Endothelial cell of umbilical vein (primary cell): ENCODE measurements at regions not wholly inside any gene's neighbourhood (a gene's known extent, or its start where the extent isn't known, plus 50 kb on each side); places are given as distances from the start of the nearest gene placed in this dataset.

Experiments used
- BruUV-seq: library from RNA; stranded (reverse); fragments of 400-500 nt; replicated peaks from 2 replicates; lab custom pipeline; 2021; lab: Mats Ljungman, UMichigan
- CTCF ChIA-PET: fragments of 300-600, 350-600 bp; sonication (Branson Sonifier 250); formaldehyde crosslinking; loops from one replicate; lab custom pipeline; 2021; ENCODE audit warnings: antibody characterized with exemption, inconsistent platforms; lab: Charles Lee
- POLR2A ChIA-PET: fragments of 300-600, 350-600 bp; sonication (Branson Sonifier 250); formaldehyde crosslinking; loops from one replicate; lab custom pipeline; 2021; ENCODE audit warnings: antibody characterized with exemption, inconsistent platforms; lab: Charles Lee
- DNase-seq: peaks from one replicate; pipeline ENCODE4 v3.0.0-alpha.2; 2011; ENCODE audit warnings: low read depth, low spot score
- FAIRE-seq: peaks from 2 replicates; lab custom pipeline; 2011; peaks lifted over from hg19 to GRCh38; lab: Jason Lieb, UNC
- H2AFZ ChIP-seq: 2 replicates; pipeline ENCODE4 v1.6.0; 2012; ENCODE audit warnings: low read depth, low read length, control low read depth, inconsistent platforms
- H3K27ac ChIP-seq: 2 replicates; pipeline ENCODE4 v1.5.1; 2011; ENCODE audit warnings: low read depth, mild to moderate bottlenecking, control low read depth, low read length, moderate library complexity; ENCODE audit not compliant: insufficient read depth
- H3K27me3 ChIP-seq, 2 experiments: 2 replicates each; pipeline versions ENCODE4 v1.6.0 to v1.6.1; 2011; ENCODE audit warnings: low read length in 2 of 2, mixed read lengths in 1 of 2; ENCODE audit not compliant: control insufficient read depth in 2 of 2, insufficient read depth in 2 of 2
- H3K36me3 ChIP-seq, 2 experiments: 2 replicates in 1 of 2; 3 replicates in 1 of 2; pipeline ENCODE4 v1.5.1; 2011; ENCODE audit warnings: low read length in 2 of 2, mild to moderate bottlenecking in 1 of 2, moderate library complexity in 1 of 2; ENCODE audit not compliant: control insufficient read depth in 2 of 2, insufficient read depth in 2 of 2; ENCODE audit errors: extremely low read depth in 1 of 2
- H3K4me1 ChIP-seq: 3 replicates; pipeline ENCODE4 v1.5.1; 2011; ENCODE audit warnings: mild to moderate bottlenecking, low read length; ENCODE audit not compliant: control insufficient read depth, insufficient read depth; ENCODE audit errors: extremely low read depth
- H3K4me2 ChIP-seq: 2 replicates; pipeline ENCODE4 v1.6.1; 2011; ENCODE audit warnings: low read length, control low read depth, mixed read lengths; ENCODE audit not compliant: insufficient read depth
- H3K4me3 ChIP-seq, 3 experiments: fragments of 200-600 bp in 1 of 3; sonication (generic), shearing (Covaris generic) in 1 of 3; replicated peaks in 1 of 3; 2 replicates each; pipeline ENCODE4 v1.5.1; 2011 to 2016; ENCODE audit warnings: control low read depth in 3 of 3, low read length in 3 of 3, mild to moderate bottlenecking in 2 of 3, inconsistent platforms in 1 of 3, low read depth in 1 of 3, moderate library complexity in 1 of 3; ENCODE audit not compliant: insufficient read depth in 1 of 3
- H3K79me2 ChIP-seq: 2 replicates; pipeline ENCODE4 v1.6.0; 2012; ENCODE audit warnings: low read length, inconsistent platforms; ENCODE audit not compliant: control insufficient read depth, insufficient read depth
- H3K9ac ChIP-seq: replicated peaks from 2 replicates; pipeline ENCODE3; 2011; ENCODE audit warnings: low read length, control low read depth; ENCODE audit not compliant: insufficient read depth; ENCODE audit errors: extremely low read depth
- H3K9me1 ChIP-seq: replicated peaks from 3 replicates; pipeline ENCODE4 v1.6.0; 2011; ENCODE audit warnings: mild to moderate bottlenecking, low read length; ENCODE audit not compliant: control insufficient read depth, insufficient read depth; ENCODE audit errors: extremely low read depth
- H3K9me3 ChIP-seq: replicated peaks from 2 replicates; pipeline ENCODE4 v1.5.1; 2012; ENCODE audit warnings: low read length, inconsistent platforms; ENCODE audit not compliant: control insufficient read depth, insufficient read depth
- H4K20me1 ChIP-seq: replicated peaks from 2 replicates; pipeline ENCODE3; 2011; ENCODE audit warnings: mild to moderate bottlenecking, low read length; ENCODE audit not compliant: control insufficient read depth, insufficient read depth; ENCODE audit errors: extremely low read depth
- EZH2 ChIP-seq: IDR thresholded peaks from 2 replicates; pipeline ENCODE4 v1.6.1; 2012; ENCODE audit warnings: borderline replicate concordance, low read depth, mild to moderate bottlenecking, moderate library complexity, low read length, inconsistent platforms; ENCODE audit not compliant: severe bottlenecking
- FOS ChIP-seq: IDR thresholded peaks from 2 replicates; pipeline ENCODE4 v1.6.1; 2011; ENCODE audit warnings: mild to moderate bottlenecking, low read length, moderate library complexity, borderline replicate concordance; ENCODE audit not compliant: insufficient read depth
- GATA2 ChIP-seq: IDR thresholded peaks from 2 replicates; pipeline ENCODE4 v1.7.0; 2011; ENCODE audit warnings: low read depth, mild to moderate bottlenecking, moderate library complexity, mixed read lengths, low read length; ENCODE audit not compliant: insufficient read length, insufficient read depth
- JUN ChIP-seq: IDR thresholded peaks from 2 replicates; pipeline ENCODE4 v1.6.1; 2011; ENCODE audit warnings: borderline replicate concordance, low read depth; ENCODE audit not compliant: insufficient read length, insufficient read depth
- MYC ChIP-seq: IDR thresholded peaks from one replicate; pipeline ENCODE4 v1.6.1; 2011; ENCODE audit warnings: mild to moderate bottlenecking, low read depth, low read length
- POLR2A ChIP-seq: IDR thresholded peaks from 2 replicates; pipeline ENCODE4 v1.6.1; 2012; ENCODE audit warnings: low read depth, mild to moderate bottlenecking, control low read depth, low read length
- POLR2AphosphoS5 ChIP-seq: IDR thresholded peaks from 2 replicates; pipeline ENCODE4 v1.6.1; 2012; ENCODE audit warnings: low read depth, mild to moderate bottlenecking, control low read depth, low read length, moderate library complexity; ENCODE audit not compliant: insufficient read depth
- dilution Hi-C: fragments of 300-500 bp; cut with MboI; formaldehyde crosslinking; loops from one replicate; pipeline ENCODE4 v1.15.0; 2019; ENCODE audit warnings: low sequenced_read_pairs; ENCODE audit not compliant: extremely low pct_ligation_motif_present
- intact Hi-C: fragments of 100-400 bp; cut with micrococcal nuclease; formaldehyde crosslinking; loops from one replicate; pipeline ENCODE4 v1.10.0; 2022
- TF ChIP-seq, protein P1 (sequence below), 2 donors: IDR thresholded peaks; 1 replicate in 1 of 2; 2 replicates in 1 of 2; pipeline ENCODE4 v1.5.1; 2011; ENCODE audit warnings: low read length in 2 of 2, mild to moderate bottlenecking in 2 of 2, moderate library complexity in 2 of 2, control low read depth in 1 of 2, inconsistent platforms in 1 of 2, low read depth in 1 of 2; ENCODE audit not compliant: insufficient read depth in 1 of 2; ENCODE audit errors: extremely low read depth in 1 of 2
- TF ChIP-seq, protein P2 (sequence below): IDR thresholded peaks from 2 replicates; pipeline ENCODE4 v1.6.1; 2011; ENCODE audit not compliant: insufficient read depth, insufficient read length

DNA sequence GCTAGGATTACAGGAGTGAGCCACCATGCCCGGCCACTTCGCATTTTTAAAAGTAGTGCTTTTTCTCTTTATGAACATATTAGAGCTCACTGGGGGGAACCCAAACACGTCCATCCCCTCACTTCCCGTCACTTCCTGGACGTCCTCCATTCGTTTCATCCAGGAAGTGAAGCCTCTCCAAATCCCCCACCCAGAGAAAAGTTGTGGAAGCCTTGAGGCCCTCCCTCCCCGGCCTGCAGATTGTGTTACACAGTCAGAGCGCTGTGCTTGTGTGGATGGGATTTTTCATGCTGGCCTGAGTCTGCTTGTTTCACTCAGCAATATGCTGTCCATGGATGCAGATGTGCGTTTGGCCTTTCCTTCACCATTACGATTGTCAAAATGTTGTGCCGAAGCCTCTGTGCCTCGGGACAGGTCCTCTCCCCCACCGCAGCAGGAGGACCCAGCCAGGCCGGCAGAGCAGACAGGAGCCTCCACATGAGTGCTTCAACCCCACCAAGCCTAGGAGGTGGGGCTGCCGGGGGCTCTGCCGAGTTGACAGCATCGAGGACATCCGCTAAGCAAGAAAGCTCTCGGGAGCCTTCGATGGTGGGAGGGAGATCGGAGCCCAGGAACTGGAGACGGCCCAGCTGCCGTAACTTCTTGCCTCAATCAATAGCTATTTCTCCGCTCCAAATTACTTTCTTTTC, 121.6 kb upstream of the PPP1R26 start:
- ChIA-PET CTCF (interaction anchor here (0.6 kb wide), 1 partner anchor 170 kb away, joined by 3 read pairs; no protein-coding TSS in a partner anchor), POLR2A (no interaction called here)
- no peak for TF ChIP-seq MYC
- no peak for TF ChIP-seq EZH2
- no peak for TF ChIP-seq POLR2A
- TF ChIP-seq, protein P1, sequence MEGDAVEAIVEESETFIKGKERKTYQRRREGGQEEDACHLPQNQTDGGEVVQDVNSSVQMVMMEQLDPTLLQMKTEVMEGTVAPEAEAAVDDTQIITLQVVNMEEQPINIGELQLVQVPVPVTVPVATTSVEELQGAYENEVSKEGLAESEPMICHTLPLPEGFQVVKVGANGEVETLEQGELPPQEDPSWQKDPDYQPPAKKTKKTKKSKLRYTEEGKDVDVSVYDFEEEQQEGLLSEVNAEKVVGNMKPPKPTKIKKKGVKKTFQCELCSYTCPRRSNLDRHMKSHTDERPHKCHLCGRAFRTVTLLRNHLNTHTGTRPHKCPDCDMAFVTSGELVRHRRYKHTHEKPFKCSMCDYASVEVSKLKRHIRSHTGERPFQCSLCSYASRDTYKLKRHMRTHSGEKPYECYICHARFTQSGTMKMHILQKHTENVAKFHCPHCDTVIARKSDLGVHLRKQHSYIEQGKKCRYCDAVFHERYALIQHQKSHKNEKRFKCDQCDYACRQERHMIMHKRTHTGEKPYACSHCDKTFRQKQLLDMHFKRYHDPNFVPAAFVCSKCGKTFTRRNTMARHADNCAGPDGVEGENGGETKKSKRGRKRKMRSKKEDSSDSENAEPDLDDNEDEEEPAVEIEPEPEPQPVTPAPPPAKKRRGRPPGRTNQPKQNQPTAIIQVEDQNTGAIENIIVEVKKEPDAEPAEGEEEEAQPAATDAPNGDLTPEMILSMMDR (IDR thresholded peaks at IDR 0.05; ENCODE audit: extremely low read depth in 1 of 2, insufficient read depth in 1 of 2, low read depth in 1 of 2, low read length in 2 of 2), result no peak
- TF ChIP-seq, protein P2, sequence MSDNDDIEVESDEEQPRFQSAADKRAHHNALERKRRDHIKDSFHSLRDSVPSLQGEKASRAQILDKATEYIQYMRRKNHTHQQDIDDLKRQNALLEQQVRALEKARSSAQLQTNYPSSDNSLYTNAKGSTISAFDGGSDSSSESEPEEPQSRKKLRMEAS, result no peak
- no peak for TF ChIP-seq POLR2AphosphoS5
- TF ChIP-seq GATA2, result no peak
- TF ChIP-seq JUN, result no peak
- TF ChIP-seq FOS, result no peak
- no peak overlapping the region for H3K4me2 ChIP-seq
- H3K9ac ChIP-seq, result no peak overlapping the region
- H3K27ac ChIP-seq, result no peak overlapping the region
- FAIRE-seq (no peak), DNase-seq (no peak)
- dilution Hi-C loops (no loop called here), intact Hi-C loops (no loop called here)
- no peak overlapping the region for H2AFZ ChIP-seq
- BruUV-seq, result no TSS peak
- no peaks in the 10 kb centered on the region for H3K27me3 ChIP-seq
- H3K4me1 ChIP-seq, result no peaks in the 10 kb centered on the region
- H3K4me3 ChIP-seq, result no peak overlapping the region
- H4K20me1 ChIP-seq, result no peaks in the 10 kb centered on the region
- H3K9me3 ChIP-seq, result no peaks in the 10 kb centered on the region
- H3K79me2 ChIP-seq, result no peaks in the 10 kb centered on the region
- no peaks in the 10 kb centered on the region for H3K36me3 ChIP-seq
- no peaks in the 10 kb centered on the region for H3K9me1 ChIP-seq
